ENCODE measurements at regions not wholly inside any gene's neighbourhood (a gene's known extent, or its start where the extent isn't known, plus 50 kb on each side); places are given as distances from the start of the nearest gene placed in this dataset.
A peak's percentile ranks its signal among the peaks of the same experiment; 100 is the strongest.

DNA sequence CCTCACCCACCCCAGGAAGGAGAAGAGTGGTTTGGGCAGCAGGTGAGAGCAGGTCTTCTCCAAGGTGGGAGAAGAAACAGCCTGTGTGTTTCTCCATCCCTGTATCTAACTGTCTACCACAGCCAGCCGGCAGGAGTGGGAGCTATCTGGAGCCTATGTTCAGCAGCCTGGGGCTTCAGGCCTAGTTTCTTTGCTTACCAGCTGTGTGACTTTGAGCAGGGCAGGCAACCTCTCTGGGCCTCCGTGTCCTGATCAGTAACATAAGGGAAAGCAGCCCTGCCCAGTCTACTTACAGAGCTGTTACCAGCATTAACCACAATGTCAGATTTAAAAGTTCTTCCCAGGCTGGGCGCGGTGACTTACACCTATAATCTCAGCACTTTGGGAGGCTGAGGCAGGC, 450.7 kb upstream of the ZMIZ1 start:
- Histone ChIP-seq H3K27ac (no peak overlapping the region), H3K4me3 (no peak overlapping the region), H3K27me3 (no peaks in the 10 kb centered on the region), H3K9me3 (replicated peaks in 1 of 3) (no peaks in the 10 kb centered on the region), H3K36me3 (replicated peaks in 1 of 2) (no peaks in the 10 kb centered on the region), H3K4me1 (replicated peaks in 1 of 2) (no peaks in the 10 kb centered on the region)
- peak in 1 of 7 donors; percentile 31 for DNase-seq
- intact Hi-C loops (cut with DNase I) = no loop called here
- 93 to 100% (median 96%) methylated on average over 3 to 4 of the region's 4 CpGs for WGBS, 4 donors
- TF ChIP-seq, protein P1, sequence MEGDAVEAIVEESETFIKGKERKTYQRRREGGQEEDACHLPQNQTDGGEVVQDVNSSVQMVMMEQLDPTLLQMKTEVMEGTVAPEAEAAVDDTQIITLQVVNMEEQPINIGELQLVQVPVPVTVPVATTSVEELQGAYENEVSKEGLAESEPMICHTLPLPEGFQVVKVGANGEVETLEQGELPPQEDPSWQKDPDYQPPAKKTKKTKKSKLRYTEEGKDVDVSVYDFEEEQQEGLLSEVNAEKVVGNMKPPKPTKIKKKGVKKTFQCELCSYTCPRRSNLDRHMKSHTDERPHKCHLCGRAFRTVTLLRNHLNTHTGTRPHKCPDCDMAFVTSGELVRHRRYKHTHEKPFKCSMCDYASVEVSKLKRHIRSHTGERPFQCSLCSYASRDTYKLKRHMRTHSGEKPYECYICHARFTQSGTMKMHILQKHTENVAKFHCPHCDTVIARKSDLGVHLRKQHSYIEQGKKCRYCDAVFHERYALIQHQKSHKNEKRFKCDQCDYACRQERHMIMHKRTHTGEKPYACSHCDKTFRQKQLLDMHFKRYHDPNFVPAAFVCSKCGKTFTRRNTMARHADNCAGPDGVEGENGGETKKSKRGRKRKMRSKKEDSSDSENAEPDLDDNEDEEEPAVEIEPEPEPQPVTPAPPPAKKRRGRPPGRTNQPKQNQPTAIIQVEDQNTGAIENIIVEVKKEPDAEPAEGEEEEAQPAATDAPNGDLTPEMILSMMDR (IDR thresholded peaks at IDR 0.05) = no peak
- no peak for TF ChIP-seq POLR2A (IDR thresholded peaks at IDR 0.05)

DNA sequence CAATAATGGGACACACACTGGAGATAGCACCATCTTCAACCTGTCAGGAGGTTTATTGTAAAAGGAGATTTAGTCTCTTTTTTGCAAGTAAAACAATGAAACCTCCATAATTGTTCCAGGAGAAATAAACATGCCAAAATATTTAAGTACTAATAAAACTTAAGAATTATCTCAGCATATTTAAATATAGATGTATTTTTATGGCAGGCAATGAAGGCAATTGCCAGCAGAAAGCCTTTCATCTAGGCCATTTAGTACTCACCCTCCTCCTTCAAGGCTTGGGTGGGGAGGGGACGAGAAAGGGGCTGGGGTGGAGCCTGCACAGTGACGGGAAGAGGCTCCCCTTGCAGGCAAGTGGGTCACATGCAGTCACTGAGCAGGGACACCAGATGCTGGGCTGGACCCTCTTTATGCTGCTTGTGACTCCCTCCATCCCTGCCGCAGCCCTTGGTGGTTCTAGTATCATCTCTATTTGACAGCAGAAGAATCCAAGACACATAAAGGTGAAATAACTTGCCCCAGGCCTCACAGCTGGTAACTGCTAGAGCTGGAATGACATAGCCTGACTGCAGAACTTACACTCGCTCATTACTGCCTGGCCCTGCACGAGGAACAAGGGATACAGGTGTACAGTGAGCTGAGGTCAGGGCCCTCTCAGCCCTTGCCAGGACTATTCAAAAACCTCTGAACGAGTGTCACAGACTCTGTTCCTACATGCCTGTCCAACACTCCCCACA, 449.5 kb upstream of the ZMIZ1 start:
- intact Hi-C loops (cut with DNase I) = no loop called here

GRCh38 chr10:78619896-78620295, 448.9 kb upstream of the ZMIZ1 start:
- H3K27ac ChIP-seq = no peak overlapping the region
- H3K36me3 ChIP-seq (replicated peaks in 1 of 2) = no peaks in the 10 kb centered on the region
- H3K27me3 ChIP-seq = no peaks in the 10 kb centered on the region
- no peak overlapping the region for H3K4me3 ChIP-seq
- peak in 1 of 7 donors; percentile 2 for DNase-seq
- H3K4me1 ChIP-seq (replicated peaks in 1 of 2) = peaks cover 3 to 12% of the 10 kb centered on the region in 2 donors
- TF ChIP-seq, protein P1 (IDR thresholded peaks at IDR 0.05) = no peak
- no peak for TF ChIP-seq POLR2A (IDR thresholded peaks at IDR 0.05)
- intact Hi-C loops (cut with DNase I) = no loop called here
- WGBS, 4 donors = 80 to 97% (median 92%) methylated on average over 4 of the region's 4 CpGs
- no peaks in the 10 kb centered on the region for H3K9me3 ChIP-seq (replicated peaks in 1 of 3)

More for the DNA sequence above, 449.5 kb upstream of the ZMIZ1 start:
- peaks cover 3 to 8% of the 10 kb centered on the region in 2 donors for H3K4me1 ChIP-seq (replicated peaks in 1 of 2)
- WGBS, 4 donors = 76 to 86% (median 82%) methylated on average over 5 to 6 of the region's 6 CpGs
- DNase-seq = peak in 2 of 7 donors; percentile 3 to 36
- no peaks in the 10 kb centered on the region for H3K9me3 ChIP-seq (replicated peaks in 1 of 3)
- TF ChIP-seq, protein P1 (IDR thresholded peaks at IDR 0.05) = no peak
- TF ChIP-seq POLR2A (IDR thresholded peaks at IDR 0.05) = no peak
- H3K27ac ChIP-seq = no peak overlapping the region
- no peak overlapping the region for H3K4me3 ChIP-seq
- H3K36me3 ChIP-seq (replicated peaks in 1 of 2) = no peaks in the 10 kb centered on the region
- H3K27me3 ChIP-seq = no peaks in the 10 kb centered on the region

GRCh38 chr10:78620985-78621799, 447.6 kb upstream of the ZMIZ1 start:
- H3K9me3 ChIP-seq (replicated peaks in 1 of 3) = no peaks in the 10 kb centered on the region
- H3K4me1 ChIP-seq (replicated peaks in 1 of 2) = peaks cover 3 to 12% of the 10 kb centered on the region in 2 donors
- no peak overlapping the region for H3K4me3 ChIP-seq
- intact Hi-C loops (cut with DNase I) = no loop called here
- no peak for TF ChIP-seq POLR2A (IDR thresholded peaks at IDR 0.05)
- TF ChIP-seq, protein P1 (IDR thresholded peaks at IDR 0.05) = no peak
- DNase-seq = peak in 2 of 7 donors; percentile 4 to 45
- no peak overlapping the region for H3K27ac ChIP-seq
- no peaks in the 10 kb centered on the region for H3K27me3 ChIP-seq
- no peaks in the 10 kb centered on the region for H3K36me3 ChIP-seq (replicated peaks in 1 of 2)
- WGBS, 4 donors = 85 to 88% (median 87%) methylated on average over 9 of the region's 9 CpGs
